GM23248 (cell line): ENCODE measurements at regions not wholly inside any gene's neighbourhood (a gene's known extent, or its start where the extent isn't known, plus 50 kb on each side); places are given as distances from the start of the nearest gene placed in this dataset.

Experiments used
- DNase-seq: peaks from one replicate; pipeline ENCODE4 v3.0.0-alpha.2; 2015
- H2AFZ ChIP-seq: fragments of 200-600 bp; sonication (generic); 2 replicates; pipeline ENCODE4 v1.6.1; 2016; ENCODE audit warnings: antibody characterized with exemption
- H3F3A ChIP-seq: fragments of 200-600 bp; sonication (generic); 2 replicates; pipeline ENCODE4 v1.6.1; 2016; ENCODE audit warnings: mild to moderate bottlenecking, antibody characterized with exemption, mixed run types; ENCODE audit not compliant: insufficient read depth
- H3K27ac ChIP-seq: fragments of 200-600 bp; sonication (generic); 2 replicates; pipeline ENCODE4 v1.5.1; 2016; ENCODE audit warnings: mild to moderate bottlenecking
- H3K27me3 ChIP-seq: fragments of 200-600 bp; sonication (generic); replicated peaks from 2 replicates; pipeline ENCODE4 v1.6.1; 2016; ENCODE audit warnings: mild to moderate bottlenecking; ENCODE audit not compliant: insufficient read depth
- H3K36me3 ChIP-seq: fragments of 200-600 bp; sonication (generic); 2 replicates; pipeline ENCODE4 v1.6.1; 2016; ENCODE audit warnings: low read depth, mild to moderate bottlenecking
- H3K4me1 ChIP-seq: fragments of 200-600 bp; sonication (generic); 2 replicates; pipeline ENCODE4 v1.6.1; 2016; ENCODE audit warnings: mild to moderate bottlenecking; ENCODE audit not compliant: insufficient read depth
- H3K4me2 ChIP-seq: fragments of 200-600 bp; sonication (generic); one replicate; pipeline ENCODE4 v1.6.1; 2016; ENCODE audit warnings: mild to moderate bottlenecking; ENCODE audit not compliant: unreplicated experiment
- H3K4me3 ChIP-seq: fragments of 200-600 bp; sonication (generic); 2 replicates; pipeline ENCODE4 v1.5.1; 2016; ENCODE audit warnings: mild to moderate bottlenecking
- H3K79me2 ChIP-seq: fragments of 200-600 bp; sonication (generic); 2 replicates; pipeline ENCODE4 v1.6.1; 2016; ENCODE audit warnings: mild to moderate bottlenecking; ENCODE audit not compliant: insufficient read depth
- H3K9ac ChIP-seq: fragments of 200-600 bp; sonication (generic); 2 replicates; pipeline ENCODE4 v1.6.1; 2016; ENCODE audit warnings: mild to moderate bottlenecking
- H3K9me2 ChIP-seq: fragments of 200-600 bp; sonication (generic); 2 replicates; pipeline ENCODE4 v1.6.1; 2016; ENCODE audit warnings: mixed run types, mild to moderate bottlenecking, moderate library complexity; ENCODE audit not compliant: insufficient read depth
- H3K9me3 ChIP-seq: fragments of 200-600 bp; sonication (generic); one replicate; pipeline ENCODE4 v1.6.1; 2017; ENCODE audit warnings: low read depth
- H4K20me1 ChIP-seq: fragments of 200-600 bp; sonication (generic); 2 replicates; pipeline ENCODE4 v1.6.0; 2016; ENCODE audit not compliant: insufficient read depth
- EZH2 ChIP-seq: fragments of 200-600 bp; sonication (generic); IDR thresholded peaks from 2 replicates; pipeline ENCODE4 v1.6.1; 2018; ENCODE audit warnings: antibody characterized with exemption, mild to moderate bottlenecking; ENCODE audit not compliant: insufficient read depth, poor library complexity, severe bottlenecking
- EZH2phosphoT487 ChIP-seq: fragments of 200-600 bp; sonication (generic); IDR thresholded peaks from 2 replicates; pipeline ENCODE4 v1.6.1; 2018; ENCODE audit warnings: antibody characterized with exemption, moderate library complexity, mild to moderate bottlenecking, low read depth; ENCODE audit not compliant: insufficient read depth
- WGBS, 2 experiments: methylation state at CpG; one replicate each; pipeline ENCODE4 v1.1.6; 2015 to 2017; ENCODE audit warnings: low lambda C conversion rate in 2 of 2, low coverage in 1 of 2; ENCODE audit errors: missing lambda C conversion rate in 2 of 2; 5-methylcytosine and 5-hydroxymethylcytosine counted together
- in situ Hi-C: fragments of 300-500 bp; cut with MboI; formaldehyde crosslinking; loops from 2 replicates; pipeline ENCODE4 v1.15.0; 2020

- H3K36me3 ChIP-seq: no peaks in the 10 kb centered on the region
- H3K4me3 ChIP-seq: no peak overlapping the region
- no peak overlapping the region for H3K27ac ChIP-seq
- no peaks in the 10 kb centered on the region for H3K9me3 ChIP-seq
- WGBS, 2 experiments: 69 to 71% methylated on average over 7 of the region's 7 CpGs
- H3K4me2 ChIP-seq: no peak overlapping the region
- DNase-seq: no peak
- peaks cover 3% of the 10 kb centered on the region; the same call in 1 of the 2 replicates for H3F3A ChIP-seq
- in situ Hi-C loops: no loop called here
- H2AFZ ChIP-seq: no peak overlapping the region
- peaks cover 6% of the 10 kb centered on the region for H3K4me1 ChIP-seq
- H3K79me2 ChIP-seq: no peaks in the 10 kb centered on the region
- H3K9me2 ChIP-seq: no peaks in the 10 kb centered on the region
- H3K9ac ChIP-seq: no peak overlapping the region
- no peak for TF ChIP-seq EZH2
- no peak for TF ChIP-seq EZH2phosphoT487
- H3K27me3 ChIP-seq: no peaks in the 10 kb centered on the region
- H4K20me1 ChIP-seq: no peaks in the 10 kb centered on the region
Measured at GRCh38 chr22:27517361-27518155, 284.0 kb downstream of the MN1 start.

- no peak overlapping the region for H3K9ac ChIP-seq
- WGBS, 2 experiments: 72 to 82% methylated on average over 15 to 16 of the region's 16 CpGs
- H3K4me2 ChIP-seq: no peak overlapping the region
- TF ChIP-seq EZH2phosphoT487 (no peak), EZH2 (no peak)
- peaks cover 3% of the 10 kb centered on the region; the same call in 1 of the 2 replicates for H3F3A ChIP-seq
- H3K4me1 ChIP-seq: no peaks in the 10 kb centered on the region
- H3K4me3 ChIP-seq: no peak overlapping the region
- in situ Hi-C loops: no loop called here
- no peaks in the 10 kb centered on the region for H3K9me3 ChIP-seq
- no peaks in the 10 kb centered on the region for H3K79me2 ChIP-seq
- no peaks in the 10 kb centered on the region for H3K27me3 ChIP-seq
- H3K9me2 ChIP-seq: no peaks in the 10 kb centered on the region
- H4K20me1 ChIP-seq: no peaks in the 10 kb centered on the region
- H2AFZ ChIP-seq: no peak overlapping the region
- DNase-seq: peak; percentile 40
- no peak overlapping the region for H3K27ac ChIP-seq
- no peaks in the 10 kb centered on the region for H3K36me3 ChIP-seq
Measured at GRCh38 chr22:27518531-27519340, 282.8 kb downstream of the MN1 start.

GRCh38 chr22:27523711-27524110 is 277.8 kb downstream of the MN1 start:
- H3K36me3 ChIP-seq: no peaks in the 10 kb centered on the region
- H3K9me3 ChIP-seq: no peaks in the 10 kb centered on the region
- H3K27ac ChIP-seq: no peak overlapping the region
- WGBS, 2 experiments: 89 to 94% methylated on average over 5 of the region's 5 CpGs
- no peak overlapping the region for H2AFZ ChIP-seq
- H3K79me2 ChIP-seq: no peaks in the 10 kb centered on the region
- in situ Hi-C loops: no loop called here
- no peak overlapping the region for H3K4me2 ChIP-seq
- DNase-seq: no peak
- TF ChIP-seq EZH2 (no peak), EZH2phosphoT487 (no peak)
- no peaks in the 10 kb centered on the region for H3K27me3 ChIP-seq
- H3K9ac ChIP-seq: no peak overlapping the region
- no peak overlapping the region for H3K4me3 ChIP-seq
- H3K9me2 ChIP-seq: no peaks in the 10 kb centered on the region
- H4K20me1 ChIP-seq: no peaks in the 10 kb centered on the region
- H3F3A ChIP-seq: no peaks in the 10 kb centered on the region
- H3K4me1 ChIP-seq: no peaks in the 10 kb centered on the region

GRCh38 chr22:27525711-27526110 is 275.8 kb downstream of the MN1 start:
- H3K36me3 ChIP-seq: no peaks in the 10 kb centered on the region
- no peak for DNase-seq
- H2AFZ ChIP-seq: no peak overlapping the region
- H3K9ac ChIP-seq: no peak overlapping the region
- no peaks in the 10 kb centered on the region for H3K27me3 ChIP-seq
- H3K9me3 ChIP-seq: no peaks in the 10 kb centered on the region
- TF ChIP-seq EZH2 (no peak), EZH2phosphoT487 (no peak)
- H3K4me3 ChIP-seq: no peak overlapping the region
- no peaks in the 10 kb centered on the region for H3K9me2 ChIP-seq
- no peaks in the 10 kb centered on the region for H3K79me2 ChIP-seq
- H3K4me1 ChIP-seq: no peaks in the 10 kb centered on the region
- no peaks in the 10 kb centered on the region for H4K20me1 ChIP-seq
- in situ Hi-C loops: no loop called here
- 88 to 98% methylated on average over 2 of the region's 2 CpGs for WGBS, 2 experiments
- no peak overlapping the region for H3K4me2 ChIP-seq
- no peaks in the 10 kb centered on the region for H3F3A ChIP-seq
- no peak overlapping the region for H3K27ac ChIP-seq
